Gastroesophageal sphincter (tissue), 4 donors: ENCODE measurements at regions not wholly inside any gene's neighbourhood (a gene's known extent, or its start where the extent isn't known, plus 50 kb on each side); places are given as distances from the start of the nearest gene placed in this dataset.

Experiments used
- ATAC-seq: fragments of 150-250 bp; one replicate; pipeline ENCODE4 v1.9.1; 2016; ENCODE audit warnings: mild to moderate bottlenecking, moderate library complexity
- H3K27ac ChIP-seq, 4 donors: fragments of 200-600 bp; sonication (generic) in 3 of 4; 1 replicate in 3 of 4; 2 replicates in 1 of 4; pipeline ENCODE4 v1.5.1; 2016 to 2019
- H3K27me3 ChIP-seq: fragments of 200-600 bp; sonication (generic); one replicate; pipeline ENCODE4 v1.5.1; 2019
- H3K36me3 ChIP-seq, 2 donors: fragments of 200-600 bp; sonication (generic); one replicate each; pipeline ENCODE4 v1.5.1; 2019; ENCODE audit warnings: control low read depth in 1 of 2
- H3K4me1 ChIP-seq, 3 donors: fragments of 200-600 bp; sonication (generic); 1 replicate in 2 of 3; 2 replicates in 1 of 3; pipeline ENCODE4 v1.5.1; 2016 to 2019; ENCODE audit warnings: control low read depth in 2 of 3
- H3K4me3 ChIP-seq, 2 donors: fragments of 200-600 bp; sonication (generic); one replicate each; pipeline ENCODE4 v1.5.1; 2019; ENCODE audit warnings: mild to moderate bottlenecking in 1 of 2, moderate library complexity in 1 of 2
- H3K9me3 ChIP-seq, 3 donors: fragments of 200-600 bp; sonication (generic); one replicate each; pipeline ENCODE4 v1.5.1; 2017 to 2019; ENCODE audit warnings: control low read depth in 2 of 3
- CTCF ChIP-seq, 4 experiments: fragments of 200-600 bp in 2 of 4; fragments of 450-650 bp in 2 of 4; sonication (generic) in 1 of 4; IDR thresholded peaks; one replicate each; pipeline ENCODE4 v1.5.1; 2017 to 2019; ENCODE audit warnings: antibody characterized with exemption in 4 of 4, mild to moderate bottlenecking in 2 of 4, moderate library complexity in 2 of 4
- EP300 ChIP-seq: sonication (generic); formaldehyde crosslinking; IDR thresholded peaks from one replicate; pipeline ENCODE4 v1.6.1; 2017; ENCODE audit warnings: antibody characterized with exemption, mild to moderate bottlenecking
- POLR2A ChIP-seq, 2 donors: fragments of 450-650 bp; IDR thresholded peaks; one replicate each; pipeline ENCODE4 v1.6.1; 2017; ENCODE audit warnings: antibody characterized with exemption in 2 of 2, mild to moderate bottlenecking in 2 of 2, moderate library complexity in 1 of 2
- POLR2AphosphoS5 ChIP-seq: sonication (generic); formaldehyde crosslinking; IDR thresholded peaks from one replicate; pipeline ENCODE4 v1.6.1; 2017; ENCODE audit warnings: antibody characterized with exemption
- WGBS, 2 donors: methylation state at CpG; one replicate each; pipeline ENCODE4 v1.1.5; 2018; ENCODE audit warnings: low coverage in 1 of 2; 5-methylcytosine and 5-hydroxymethylcytosine counted together

GRCh38 chr9:14485366-14485765 is 171.4 kb upstream of the NFIB start:
- no peaks in the 10 kb centered on the region for H3K4me1 ChIP-seq
- ATAC-seq: no peak
- 60 to 67% methylated on average over 1 to 2 of the region's 5 CpGs for WGBS, 2 donors
- no peaks in the 10 kb centered on the region for H3K9me3 ChIP-seq
- no peak overlapping the region for H3K27ac ChIP-seq
- no peaks in the 10 kb centered on the region for H3K36me3 ChIP-seq
- H3K27me3 ChIP-seq: no peaks in the 10 kb centered on the region
- TF ChIP-seq EP300: no peak
- TF ChIP-seq POLR2A (IDR thresholded peaks at IDR 0.05): no peak
- TF ChIP-seq CTCF (IDR thresholded peaks at IDR 0.05): no peak
- no peak for TF ChIP-seq POLR2AphosphoS5
- no peak overlapping the region for H3K4me3 ChIP-seq

- TF ChIP-seq EP300 (no peak), POLR2A (IDR thresholded peaks at IDR 0.05) (no peak), CTCF (IDR thresholded peaks at IDR 0.05) (no peak), POLR2AphosphoS5 (no peak)
- no peaks in the 10 kb centered on the region for H3K9me3 ChIP-seq
- WGBS, 2 donors: 59 to 73% methylated on average over 3 of the region's 3 CpGs
These were observed 168.9 kb upstream of the NFIB start for GRCh38 chr9:14482856-14483255.

GRCh38 chr9:14480526-14480925 is 166.6 kb upstream of the NFIB start:
- 60 to 71% methylated on average over 2 to 3 of the region's 3 CpGs for WGBS, 2 donors
- Histone ChIP-seq H3K9me3 (no peaks in the 10 kb centered on the region), H3K27me3 (no peaks in the 10 kb centered on the region), H3K27ac (no peak overlapping the region), H3K36me3 (no peaks in the 10 kb centered on the region), H3K4me3 (no peak overlapping the region), H3K4me1 (no peaks in the 10 kb centered on the region)
- ATAC-seq: no peak
- TF ChIP-seq EP300 (no peak), POLR2AphosphoS5 (no peak)

More at GRCh38 chr9:14482856-14483255, 168.9 kb upstream of the NFIB start:
- no peaks in the 10 kb centered on the region for H3K27me3 ChIP-seq
- no peaks in the 10 kb centered on the region for H3K4me1 ChIP-seq
- H3K27ac ChIP-seq: no peak overlapping the region
- no peak for ATAC-seq
- H3K4me3 ChIP-seq: no peak overlapping the region
- no peaks in the 10 kb centered on the region for H3K36me3 ChIP-seq

DNA sequence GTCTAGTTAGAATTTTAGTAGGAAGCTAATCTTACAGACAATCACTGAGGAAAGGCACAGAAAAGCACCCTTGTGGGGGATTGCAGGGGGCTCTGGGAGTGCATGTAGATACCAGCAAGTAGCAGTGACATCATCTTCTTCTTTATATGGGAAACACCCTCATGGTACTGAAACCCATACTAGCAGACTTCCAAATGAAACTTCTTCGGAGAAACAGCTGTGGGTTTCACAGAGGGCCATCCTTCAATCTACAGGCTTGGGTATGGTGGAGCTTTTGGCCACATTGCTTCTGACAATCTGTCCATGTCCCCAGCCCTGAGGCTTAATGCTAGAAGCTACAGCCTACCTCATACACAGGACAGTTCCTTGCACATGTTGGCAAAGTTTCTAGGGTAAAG is 165.2 kb upstream of the NFIB start:
- TF ChIP-seq POLR2AphosphoS5 (no peak), POLR2A (IDR thresholded peaks at IDR 0.05) (no peak), EP300 (no peak), CTCF (IDR thresholded peaks at IDR 0.05) (no peak)
- no peaks in the 10 kb centered on the region for H3K9me3 ChIP-seq
- WGBS, 2 donors: 86% methylated on average over 1 of the region's 1 CpG; no CpG with 5 or more reads in 1 of the 2 donors
- no peak overlapping the region for H3K27ac ChIP-seq
- H3K4me1 ChIP-seq: no peaks in the 10 kb centered on the region
- no peak for ATAC-seq
- H3K36me3 ChIP-seq: no peaks in the 10 kb centered on the region
- no peak overlapping the region for H3K4me3 ChIP-seq
- no peaks in the 10 kb centered on the region for H3K27me3 ChIP-seq

GRCh38 chr9:14478175-14479162 is 164.5 kb upstream of the NFIB start:
- Histone ChIP-seq H3K9me3 (no peaks in the 10 kb centered on the region), H3K27ac (no peak overlapping the region), H3K4me3 (no peak overlapping the region), H3K36me3 (no peaks in the 10 kb centered on the region), H3K27me3 (no peaks in the 10 kb centered on the region), H3K4me1 (no peaks in the 10 kb centered on the region)
- WGBS, 2 donors: 76 to 82% methylated on average over 3 of the region's 3 CpGs
- ATAC-seq: no peak
- no peak for TF ChIP-seq POLR2AphosphoS5
- no peak for TF ChIP-seq EP300
- no peak for TF ChIP-seq POLR2A (IDR thresholded peaks at IDR 0.05)
- no peak for TF ChIP-seq CTCF (IDR thresholded peaks at IDR 0.05)
